ENCODE measurements at regions not wholly inside any gene's neighbourhood (a gene's known extent, or its start where the extent isn't known, plus 50 kb on each side); places are given as distances from the start of the nearest gene placed in this dataset.
A peak's percentile ranks its signal among the peaks of the same experiment; 100 is the strongest.

- DNase-seq, result no peak
These were observed 173.1 kb downstream of the MFSD1 start for GRCh38 chr3:158974904-158975303.

- peak; percentile 25 for DNase-seq
These were observed 175.1 kb downstream of the MFSD1 start for GRCh38 chr3:158976966-158977365.

- no peak for DNase-seq
These were observed 175.6 kb downstream of the MFSD1 start for GRCh38 chr3:158977497-158977896.

- no peak for DNase-seq
These were observed 181.6 kb downstream of the MFSD1 start for GRCh38 chr3:158983216-158984099.

GRCh38 chr3:158991146-158991705, 189.4 kb downstream of the MFSD1 start:
- DNase-seq, result no peak

- no peak for DNase-seq
These were observed 190.6 kb downstream of the MFSD1 start for GRCh38 chr3:158992463-158992862.

GRCh38 chr3:158994386-158994785, 192.5 kb downstream of the MFSD1 start:
- DNase-seq, result no peak

GRCh38 chr3:159001711-159002110, 199.9 kb downstream of the MFSD1 start:
- no peak for DNase-seq

GRCh38 chr3:159005137-159005536, 203.3 kb downstream of the MFSD1 start:
- DNase-seq, result no peak

- no peak for DNase-seq
These were observed 205.5 kb downstream of the MFSD1 start for GRCh38 chr3:159007331-159007730.

- peak; percentile 4 for DNase-seq
These were observed 206.5 kb downstream of the MFSD1 start for GRCh38 chr3:159008401-159008800.

- no peak for DNase-seq
These were observed 216.5 kb downstream of the MFSD1 start for GRCh38 chr3:159018341-159018740.

- no peak for DNase-seq
These were observed 223.9 kb downstream of the MFSD1 start for GRCh38 chr3:159025733-159026132.

GRCh38 chr3:159026510-159026909, 224.7 kb downstream of the MFSD1 start:
- DNase-seq, result no peak

GRCh38 chr3:159028706-159029105, 226.9 kb downstream of the MFSD1 start:
- DNase-seq, result no peak

GRCh38 chr3:159029306-159030026, 227.6 kb downstream of the MFSD1 start:
- no peak for DNase-seq

GRCh38 chr3:159030138-159030670, 228.3 kb downstream of the MFSD1 start:
- no peak for DNase-seq

GRCh38 chr3:159030886-159031679, 229.2 kb downstream of the MFSD1 start:
- no peak for DNase-seq

- DNase-seq, result no peak
These were observed 230.5 kb downstream of the MFSD1 start for GRCh38 chr3:159032311-159032710.

- no peak for DNase-seq
These were observed 236.6 kb downstream of the MFSD1 start for GRCh38 chr3:159038405-159038804.

GRCh38 chr3:159039286-159039685, 237.4 kb downstream of the MFSD1 start:
- no peak for DNase-seq

GRCh38 chr3:159045279-159045885, 243.5 kb downstream of the MFSD1 start:
- peak; percentile 6 for DNase-seq

All from eye (tissue), 1 donor.